Eye (tissue), 1 donor: ENCODE measurements at regions not wholly inside any gene's neighbourhood (a gene's known extent, or its start where the extent isn't known, plus 50 kb on each side); places are given as distances from the start of the nearest gene placed in this dataset.
A peak's percentile ranks its signal among the peaks of the same experiment; 100 is the strongest.

Experiments used
- DNase-seq: peaks from one replicate; pipeline ENCODE4 v3.0.0-alpha.2; 2015

GRCh38 chr3:182740710-182741109 lies 52.6 kb upstream of the ATP11B start:
- peak; percentile 36 for DNase-seq

DNA sequence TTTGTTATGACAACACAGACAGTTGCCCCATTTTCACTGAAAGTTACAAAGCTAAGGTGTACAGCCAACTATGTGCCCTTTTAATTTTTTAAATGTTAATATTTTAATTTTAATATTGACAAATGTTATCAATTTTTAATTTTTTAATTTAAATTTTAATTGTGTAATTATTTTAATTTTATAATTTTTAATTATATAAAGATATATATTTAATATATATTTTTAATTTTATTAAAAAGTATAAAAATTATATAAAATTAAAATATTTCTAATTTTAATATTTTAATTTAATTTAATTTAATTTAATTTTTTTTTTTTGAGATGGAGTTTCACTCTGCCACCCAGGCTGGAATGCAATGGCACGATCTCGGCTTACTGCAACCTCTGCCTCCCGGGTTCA lies 52.1 kb upstream of the ATP11B start:
- no peak for DNase-seq
